Common myeloid progenitor, CD34-positive (primary cell): ENCODE measurements at regions not wholly inside any gene's neighbourhood (a gene's known extent, or its start where the extent isn't known, plus 50 kb on each side); places are given as distances from the start of the nearest gene placed in this dataset.

Experiments used
- CTCF ChIA-PET: fragments of 350-600 bp; sonication (Branson Sonifier 250); formaldehyde crosslinking; loops from one replicate; lab custom pipeline; 2021; ENCODE audit warnings: antibody characterized with exemption; lab: Charles Lee
- POLR2A ChIA-PET: fragments of 350-600 bp; sonication (Branson Sonifier 250); formaldehyde crosslinking; loops from one replicate; lab custom pipeline; 2021; ENCODE audit warnings: antibody characterized with exemption; lab: Charles Lee
- DNase-seq, 3 donors: peaks; one replicate each; pipeline versions ENCODE4 v3.0.0 to v3.0.0-alpha.2; 2013
- H3K27ac ChIP-seq, 2 experiments: 1 replicate in 1 of 2; 2 replicates in 1 of 2; pipeline ENCODE4 v1.7.0; 2013; ENCODE audit warnings: inconsistent platforms in 2 of 2, low read length in 2 of 2, mild to moderate bottlenecking in 2 of 2, low read depth in 1 of 2, moderate library complexity in 1 of 2; ENCODE audit not compliant: severe bottlenecking in 2 of 2, insufficient read depth in 1 of 2, poor library complexity in 1 of 2
- H3K27me3 ChIP-seq, 5 experiments: replicated peaks in 2 of 5; 1 replicate in 3 of 5; 2 replicates in 2 of 5; pipeline versions ENCODE4 v1.6.1 to v1.7.0; 2013; ENCODE audit warnings: low read length in 4 of 5, mild to moderate bottlenecking in 2 of 5, moderate library complexity in 2 of 5, inconsistent platforms in 1 of 5; ENCODE audit not compliant: insufficient read depth in 5 of 5, control insufficient read depth in 4 of 5
- H3K36me3 ChIP-seq, 4 experiments: 1 replicate in 2 of 4; 2 replicates in 2 of 4; pipeline versions ENCODE4 v1.6.1 to v1.7.0; 2013; ENCODE audit warnings: low read length in 3 of 4, control low read depth in 1 of 4, mild to moderate bottlenecking in 1 of 4; ENCODE audit not compliant: control insufficient read depth in 4 of 4, insufficient read depth in 4 of 4
- H3K4me1 ChIP-seq, 4 experiments: 1 replicate in 3 of 4; 2 replicates in 1 of 4; pipeline versions ENCODE4 v1.6.1 to v1.7.1; 2013; ENCODE audit warnings: low read length in 3 of 4, mild to moderate bottlenecking in 3 of 4, control low read depth in 1 of 4, inconsistent platforms in 1 of 4, moderate library complexity in 1 of 4; ENCODE audit not compliant: control insufficient read depth in 4 of 4, insufficient read depth in 4 of 4; ENCODE audit errors: control extremely low read depth in 1 of 4
- H3K4me3 ChIP-seq, 7 experiments: 1 replicate in 4 of 7; 2 replicates in 3 of 7; pipeline versions ENCODE4 v1.5.1 to v1.7.0; 2013; ENCODE audit warnings: mild to moderate bottlenecking in 7 of 7, low read length in 6 of 7, moderate library complexity in 6 of 7, inconsistent platforms in 2 of 7, low read depth in 2 of 7, control low read depth in 1 of 7; ENCODE audit not compliant: insufficient read depth in 4 of 7, control insufficient read depth in 1 of 7; ENCODE audit errors: extremely low read depth in 1 of 7
- H3K9me3 ChIP-seq, 5 experiments: 1 replicate in 4 of 5; 2 replicates in 1 of 5; pipeline versions ENCODE4 v1.6.1 to v1.7.1; 2013; ENCODE audit warnings: low read length in 4 of 5, mild to moderate bottlenecking in 2 of 5, inconsistent platforms in 1 of 5, low read depth in 1 of 5, moderate library complexity in 1 of 5; ENCODE audit not compliant: control insufficient read depth in 4 of 5, insufficient read depth in 2 of 5; ENCODE audit errors: control extremely low read depth in 1 of 5
- WGBS: methylation state at CpG from one replicate; pipeline ENCODE4 v1.1.5; 2013; ENCODE audit not compliant: insufficient coverage; 5-methylcytosine and 5-hydroxymethylcytosine counted together

DNA sequence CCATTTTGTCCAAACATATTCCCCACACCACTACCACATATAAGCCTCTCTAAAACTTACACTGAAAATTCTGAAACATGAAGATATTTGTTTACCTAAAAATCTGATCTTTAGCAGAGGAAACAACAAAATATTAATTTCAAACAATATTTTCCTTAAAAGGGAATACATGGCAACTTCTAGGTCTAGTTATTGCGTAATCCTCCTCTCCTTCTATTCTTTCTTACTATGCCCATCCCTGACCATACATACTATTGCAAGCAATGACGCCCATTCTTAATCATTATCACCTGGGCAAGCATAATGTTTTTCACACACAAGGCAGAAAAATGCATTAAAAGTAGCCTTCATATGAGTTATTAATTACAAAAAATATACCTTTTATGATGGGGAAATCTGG lies 372.6 kb downstream of the ZEB2 start:
- WGBS = 69% methylated on average over 2 of the region's 2 CpGs
- POLR2A ChIA-PET = no interaction called here
- no peaks in the 10 kb centered on the region for H3K36me3 ChIP-seq
- no peak overlapping the region for H3K4me3 ChIP-seq
- no peak overlapping the region for H3K27ac ChIP-seq
- H3K9me3 ChIP-seq = no peaks in the 10 kb centered on the region
- CTCF ChIA-PET = no interaction called here
- no peak for DNase-seq
- H3K4me1 ChIP-seq = peaks cover 4 to 24% (median 14%) of the 10 kb centered on the region in 4 experiments
- no peaks in the 10 kb centered on the region for H3K27me3 ChIP-seq

DNA sequence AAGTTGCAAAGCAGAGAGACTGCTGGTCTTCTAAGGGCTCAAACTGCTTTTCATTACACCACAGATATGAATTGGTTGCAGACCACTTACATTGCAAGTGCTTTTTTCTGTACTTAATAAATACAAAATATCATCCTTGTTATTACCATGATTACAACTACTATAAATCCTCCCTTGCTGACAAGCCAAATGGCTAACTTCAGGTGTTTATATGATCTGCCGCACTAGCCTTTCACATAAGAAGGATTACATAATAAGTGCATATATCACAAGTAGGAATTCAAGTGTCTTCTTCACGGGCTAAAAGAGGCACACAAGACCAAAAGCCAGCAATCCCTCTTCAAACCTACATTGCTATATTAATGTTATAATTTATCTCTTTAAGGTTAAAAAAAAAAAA lies 373.0 kb downstream of the ZEB2 start:
- Histone ChIP-seq H3K4me1 (peaks cover under 1 to 19% (median 10%) of the 10 kb centered on the region in 4 experiments), H3K4me3 (no peak overlapping the region), H3K9me3 (no peaks in the 10 kb centered on the region), H3K27me3 (no peaks in the 10 kb centered on the region), H3K36me3 (no peaks in the 10 kb centered on the region), H3K27ac (no peak overlapping the region)
- CTCF ChIA-PET = no interaction called here
- no peak for DNase-seq
- no CpG with 5 or more reads among the region's 2 CpGs for WGBS
- POLR2A ChIA-PET = no interaction called here

DNA sequence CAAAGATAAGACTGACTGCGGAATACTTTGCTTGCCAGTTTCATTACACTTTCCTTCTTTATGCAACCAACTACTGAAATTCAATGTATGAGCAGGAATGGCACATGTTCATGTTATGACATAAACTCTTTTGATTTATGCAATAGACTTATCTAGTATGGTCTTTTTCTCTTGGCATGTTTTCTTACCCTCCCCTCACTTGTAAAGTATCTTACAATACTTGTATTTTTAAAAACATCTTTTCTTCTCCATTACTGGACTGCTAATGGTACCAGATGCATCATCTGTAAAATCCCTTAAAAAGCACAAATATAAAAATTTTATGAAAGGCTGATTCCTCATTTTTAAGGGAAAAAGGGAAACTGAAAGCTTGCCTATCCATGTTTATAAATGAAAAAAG lies 373.8 kb downstream of the ZEB2 start:
- no peak for DNase-seq
- Histone ChIP-seq H3K4me1 (peaks cover 0 to 12% (median 6%) of the 10 kb centered on the region in 4 experiments), H3K9me3 (no peaks in the 10 kb centered on the region), H3K36me3 (no peaks in the 10 kb centered on the region), H3K27ac (no peak overlapping the region), H3K4me3 (no peak overlapping the region), H3K27me3 (no peaks in the 10 kb centered on the region)
- WGBS = no CpG with 5 or more reads among the region's 1 CpG
- ChIA-PET CTCF (interaction anchor here (1.6 kb wide), 1 partner anchor 13 kb away, joined by 3 read pairs; no protein-coding TSS in a partner anchor), POLR2A (no interaction called here)

DNA sequence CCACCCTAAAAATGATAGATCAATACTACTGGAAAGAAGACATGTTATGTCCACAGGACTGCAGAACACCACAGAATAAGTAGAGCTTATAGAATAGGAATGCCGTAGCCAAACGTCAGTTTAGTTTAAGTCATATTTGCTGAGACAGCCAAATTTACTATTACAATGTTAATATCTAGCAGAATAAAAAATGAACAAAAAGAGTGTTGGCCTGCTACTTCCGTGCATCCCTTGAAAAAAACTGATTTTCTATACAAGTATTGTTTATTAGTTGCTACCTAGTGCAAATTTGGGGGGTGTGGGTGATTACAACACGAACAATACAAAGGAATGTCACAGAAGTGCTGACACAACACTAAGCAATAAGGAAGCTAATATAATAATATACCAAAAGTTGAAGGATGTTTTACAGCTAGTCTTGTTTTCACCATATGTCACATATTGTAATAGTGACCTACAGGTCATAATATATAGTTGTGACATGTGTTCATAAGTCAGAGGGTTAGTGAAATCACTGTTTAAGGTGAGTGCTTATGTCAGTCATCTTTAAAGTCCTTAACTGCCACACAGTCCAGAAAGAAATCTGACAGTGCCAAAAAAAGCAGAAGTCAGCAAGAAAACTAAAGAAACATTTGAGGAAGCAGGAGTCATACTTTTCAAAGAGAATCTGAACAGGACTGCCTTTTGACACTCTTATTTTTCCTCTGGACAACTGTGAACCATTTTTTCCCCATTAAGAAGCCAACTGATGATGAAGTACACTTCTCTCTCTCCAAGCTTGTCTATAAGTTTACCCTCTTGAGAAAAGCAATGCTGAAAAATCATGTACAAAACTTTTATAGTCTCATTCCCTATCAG lies 376.4 kb downstream of the ZEB2 start:
- Histone ChIP-seq H3K4me1 (peaks cover 0 to 11% (median 4%) of the 10 kb centered on the region in 4 experiments), H3K4me3 (no peak overlapping the region), H3K9me3 (no peaks in the 10 kb centered on the region), H3K27me3 (no peaks in the 10 kb centered on the region), H3K36me3 (no peaks in the 10 kb centered on the region), H3K27ac (peak overlapping the region in 1 of 2 experiments; percentile 46)
- 100% methylated on average over 1 of the region's 4 CpGs for WGBS
- ChIA-PET CTCF (interaction anchor here (2.0 kb wide), 1 partner anchor 13 kb away, joined by 5 read pairs; no protein-coding TSS in a partner anchor), POLR2A (no interaction called here)
- DNase-seq = peak; percentile 33 to 88 (median 81)

DNA sequence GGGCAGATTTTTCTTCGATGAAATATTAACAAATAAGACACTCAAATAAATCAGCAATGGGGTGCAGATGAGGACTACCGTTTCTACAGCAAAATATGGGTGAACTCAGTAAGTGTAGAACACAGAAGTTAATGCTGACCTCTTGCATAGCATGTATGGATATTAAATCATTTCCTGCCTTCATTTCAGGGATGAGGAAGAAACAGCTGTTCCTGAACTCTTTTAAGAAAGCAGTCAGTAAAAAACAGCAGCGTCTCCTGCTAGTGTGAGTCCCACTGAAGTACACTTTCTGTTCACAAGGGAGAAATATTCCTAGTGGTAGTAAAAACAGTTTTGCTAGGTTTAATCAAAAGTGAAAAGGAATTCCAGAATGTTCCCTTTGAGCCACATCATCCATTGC lies 379.0 kb downstream of the ZEB2 start:
- Histone ChIP-seq H3K27ac (no peak overlapping the region), H3K4me3 (no peak overlapping the region), H3K4me1 (peaks cover 0 to 19% (median 7%) of the 10 kb centered on the region in 4 experiments), H3K27me3 (no peaks in the 10 kb centered on the region), H3K9me3 (no peaks in the 10 kb centered on the region), H3K36me3 (no peaks in the 10 kb centered on the region)
- ChIA-PET CTCF (no interaction called here), POLR2A (no interaction called here)
- 100% methylated on average over 2 of the region's 3 CpGs for WGBS
- DNase-seq = no peak

DNA sequence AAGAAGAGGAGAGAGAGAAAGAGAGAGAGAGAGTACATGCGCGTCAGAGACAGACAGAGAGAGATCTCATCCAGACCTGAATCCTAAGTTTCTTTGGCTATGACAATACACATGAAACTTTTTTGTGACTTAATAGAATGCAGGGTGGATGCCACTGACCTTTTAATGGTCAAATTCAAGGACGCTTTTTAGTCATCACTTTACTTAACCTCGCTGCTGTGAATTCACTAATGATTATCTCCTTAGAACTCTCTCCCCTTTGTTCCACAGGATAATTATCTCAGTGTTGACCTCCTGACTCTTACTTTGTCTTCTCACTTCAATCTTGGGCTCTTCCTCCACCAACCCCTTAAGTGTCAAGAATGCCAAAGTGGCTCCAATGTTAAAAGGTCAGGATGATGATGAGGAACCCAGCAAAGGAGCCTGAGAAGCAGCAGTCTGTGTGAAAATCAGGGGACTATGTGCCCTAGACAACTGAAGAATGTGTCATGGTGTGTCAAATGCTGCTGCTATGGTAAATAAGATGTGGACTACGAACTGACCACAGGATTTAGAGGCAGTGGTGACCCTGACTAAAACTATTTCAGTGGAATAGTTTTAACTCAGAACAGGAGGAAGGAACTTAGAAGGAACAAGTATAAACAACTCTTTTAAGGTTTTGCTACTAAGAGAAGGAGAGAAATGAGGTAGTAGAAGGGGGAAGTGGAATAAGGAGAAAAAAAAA lies 382.1 kb downstream of the ZEB2 start:
- ChIA-PET POLR2A (no interaction called here), CTCF (no interaction called here)
- H3K9me3 ChIP-seq = no peaks in the 10 kb centered on the region
- H3K4me1 ChIP-seq = peaks cover 4 to 14% (median 8%) of the 10 kb centered on the region in 4 experiments
- 78% methylated on average over 5 of the region's 5 CpGs for WGBS
- H3K27me3 ChIP-seq = no peaks in the 10 kb centered on the region
- H3K36me3 ChIP-seq = no peaks in the 10 kb centered on the region
- H3K27ac ChIP-seq = peak overlapping the region in 1 of 2 experiments; percentile 4
- DNase-seq = peak in 2 of 3 donors; percentile 35 to 45
- H3K4me3 ChIP-seq = no peak overlapping the region

DNA sequence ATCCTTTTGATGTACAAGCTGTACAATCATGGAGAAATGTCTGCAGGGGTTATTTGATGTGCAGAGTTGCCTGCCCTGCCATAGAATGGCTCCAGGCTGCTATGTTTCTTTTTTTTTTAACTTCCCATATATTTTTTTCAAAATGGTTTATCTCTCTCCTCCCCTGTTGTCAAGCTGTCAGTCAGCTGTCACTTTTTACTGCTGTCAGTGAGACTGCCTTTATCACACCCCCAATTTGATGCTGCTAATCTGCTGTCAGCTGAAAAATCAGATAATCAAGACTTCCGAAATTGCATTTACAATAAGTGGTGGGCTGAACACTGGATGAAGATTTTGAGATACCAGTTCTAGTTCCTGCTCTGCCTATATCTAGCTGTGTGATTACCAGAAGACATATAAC lies 382.6 kb downstream of the ZEB2 start:
- H3K9me3 ChIP-seq = no peaks in the 10 kb centered on the region
- no peaks in the 10 kb centered on the region for H3K27me3 ChIP-seq
- ChIA-PET CTCF (no interaction called here), POLR2A (no interaction called here)
- no peaks in the 10 kb centered on the region for H3K36me3 ChIP-seq
- no peak overlapping the region for H3K4me3 ChIP-seq
- H3K27ac ChIP-seq = no peak overlapping the region
- DNase-seq = no peak
- 90% methylated on average over 1 of the region's 1 CpG for WGBS
- H3K4me1 ChIP-seq = peaks cover 4 to 14% (median 8%) of the 10 kb centered on the region in 4 experiments
